ENCODE measurements at regions not wholly inside any gene's neighbourhood (a gene's known extent, or its start where the extent isn't known, plus 50 kb on each side); places are given as distances from the start of the nearest gene placed in this dataset.

GRCh38 chr17:33383488-33384023, 90.5 kb upstream of the ASIC2 start:
- TF ChIP-seq CTCF (conservative IDR thresholded peaks at IDR 0.05), result no peak
- TF ChIP-seq ZFX (IDR thresholded peaks at IDR 0.05), result no peak
